Esophagus squamous epithelium (tissue), 5 donors: ENCODE measurements at regions not wholly inside any gene's neighbourhood (a gene's known extent, or its start where the extent isn't known, plus 50 kb on each side); places are given as distances from the start of the nearest gene placed in this dataset.
A peak's percentile ranks its signal among the peaks of the same experiment; 100 is the strongest.

Experiments
- DNase-seq: peaks from one replicate; lab custom pipeline; 2025; lab: John Stamatoyannopoulos, UW
- H3K27ac ChIP-seq, 4 donors: fragments of 200-600 bp; sonication (generic); one replicate each; pipeline ENCODE4 v1.5.1; 2016 to 2019; ENCODE audit warnings: mild to moderate bottlenecking in 1 of 4
- H3K27me3 ChIP-seq, 4 donors: fragments of 200-600 bp; sonication (generic); 1 replicate in 3 of 4; 2 replicates in 1 of 4; pipeline versions ENCODE4 v1.5.1 to v1.6.0; 2017 to 2021; ENCODE audit warnings: antibody characterized with exemption in 1 of 4
- H3K36me3 ChIP-seq, 3 donors: fragments of 200-600 bp; sonication (generic); one replicate each; pipeline ENCODE4 v1.5.1; 2016 to 2019
- H3K4me1 ChIP-seq, 3 donors: fragments of 200-600 bp; sonication (generic); one replicate each; pipeline ENCODE4 v1.5.1; 2017 to 2019
- H3K4me3 ChIP-seq, 4 donors: fragments of 200-600 bp; sonication (generic); 1 replicate in 3 of 4; 2 replicates in 1 of 4; pipeline ENCODE4 v1.5.1; 2016 to 2019; ENCODE audit warnings: mild to moderate bottlenecking in 2 of 4, moderate library complexity in 1 of 4
- H3K9me3 ChIP-seq, 3 donors: fragments of 200-600 bp; sonication (generic); one replicate each; pipeline ENCODE4 v1.5.1; 2016 to 2019
- POLR2A ChIP-seq, 4 donors: fragments of 450-650 bp; IDR thresholded peaks; one replicate each; pipeline ENCODE4 v1.6.1; 2017; ENCODE audit warnings: antibody characterized with exemption in 4 of 4, mild to moderate bottlenecking in 4 of 4, moderate library complexity in 3 of 4
- WGBS, 2 donors: methylation state at CpG; one replicate each; pipeline ENCODE4 v1.1.5; 2018; 5-methylcytosine and 5-hydroxymethylcytosine counted together
- intact Hi-C: fragments of 100-400 bp; cut with DNase I; formaldehyde crosslinking; loops from one replicate; pipeline ENCODE4 v1.15.0; 2022
- TF ChIP-seq, protein P1 (sequence below), 6 experiments: fragments of 450-650 bp in 4 of 6; fragments of 200-600 bp in 2 of 6; sonication (generic) in 2 of 6; IDR thresholded peaks; one replicate each; pipeline ENCODE4 v1.5.1; 2016 to 2019; ENCODE audit warnings: antibody characterized with exemption in 6 of 6, mild to moderate bottlenecking in 4 of 6, moderate library complexity in 4 of 6
- donor health status: DM: yes; HTN: yes; CAD: no.

DNA sequence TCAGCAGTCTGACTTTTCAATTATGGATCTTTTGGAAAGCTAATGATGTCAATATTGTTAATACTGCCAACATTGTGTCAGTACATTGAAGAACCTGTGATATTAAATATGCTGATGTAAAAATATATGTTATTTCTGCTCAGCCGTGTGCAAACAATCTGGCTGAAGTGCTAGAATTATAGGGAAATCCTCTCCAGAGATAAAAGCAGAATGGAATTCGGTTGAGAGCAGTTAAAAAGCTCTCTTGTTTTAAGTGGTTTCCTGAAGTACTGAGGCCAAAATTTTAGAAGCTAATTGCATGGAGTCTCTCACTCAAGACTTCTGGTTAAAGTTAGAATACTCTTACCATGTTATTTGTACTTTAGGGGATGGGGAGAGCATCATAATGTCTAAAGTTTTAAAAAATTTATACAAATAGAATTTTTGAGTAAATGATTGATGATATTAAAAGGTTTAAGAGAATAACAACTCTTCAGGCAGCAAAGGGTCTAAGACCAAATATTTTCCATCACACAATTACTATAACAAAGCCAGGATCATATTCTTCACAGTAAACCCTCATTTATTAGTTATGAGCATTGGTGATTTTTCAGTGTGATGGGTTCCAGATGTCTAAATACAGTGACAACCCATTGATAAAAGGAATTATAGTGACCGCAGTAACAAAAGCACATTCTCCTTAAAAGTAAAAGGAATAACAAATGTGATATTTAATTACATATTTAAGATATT is 834.2 kb upstream of the CXADR start:
- Histone ChIP-seq H3K27ac (no peak overlapping the region), H3K36me3 (no peaks in the 10 kb centered on the region), H3K4me1 (peaks cover 0 to 9% (median 0%) of the 10 kb centered on the region in 3 donors), H3K4me3 (no peak overlapping the region), H3K9me3 (peaks cover 0 to 8% (median 0%) of the 10 kb centered on the region in 3 donors), H3K27me3 (no peaks in the 10 kb centered on the region)
- WGBS, 2 donors: 50 to 54% methylated on average over 3 of the region's 3 CpGs
- intact Hi-C loops: no loop called here
- TF ChIP-seq, protein P1, sequence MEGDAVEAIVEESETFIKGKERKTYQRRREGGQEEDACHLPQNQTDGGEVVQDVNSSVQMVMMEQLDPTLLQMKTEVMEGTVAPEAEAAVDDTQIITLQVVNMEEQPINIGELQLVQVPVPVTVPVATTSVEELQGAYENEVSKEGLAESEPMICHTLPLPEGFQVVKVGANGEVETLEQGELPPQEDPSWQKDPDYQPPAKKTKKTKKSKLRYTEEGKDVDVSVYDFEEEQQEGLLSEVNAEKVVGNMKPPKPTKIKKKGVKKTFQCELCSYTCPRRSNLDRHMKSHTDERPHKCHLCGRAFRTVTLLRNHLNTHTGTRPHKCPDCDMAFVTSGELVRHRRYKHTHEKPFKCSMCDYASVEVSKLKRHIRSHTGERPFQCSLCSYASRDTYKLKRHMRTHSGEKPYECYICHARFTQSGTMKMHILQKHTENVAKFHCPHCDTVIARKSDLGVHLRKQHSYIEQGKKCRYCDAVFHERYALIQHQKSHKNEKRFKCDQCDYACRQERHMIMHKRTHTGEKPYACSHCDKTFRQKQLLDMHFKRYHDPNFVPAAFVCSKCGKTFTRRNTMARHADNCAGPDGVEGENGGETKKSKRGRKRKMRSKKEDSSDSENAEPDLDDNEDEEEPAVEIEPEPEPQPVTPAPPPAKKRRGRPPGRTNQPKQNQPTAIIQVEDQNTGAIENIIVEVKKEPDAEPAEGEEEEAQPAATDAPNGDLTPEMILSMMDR (IDR thresholded peaks at IDR 0.05): no peak
- no peak for TF ChIP-seq POLR2A (IDR thresholded peaks at IDR 0.05)
- DNase-seq: no peak

DNA sequence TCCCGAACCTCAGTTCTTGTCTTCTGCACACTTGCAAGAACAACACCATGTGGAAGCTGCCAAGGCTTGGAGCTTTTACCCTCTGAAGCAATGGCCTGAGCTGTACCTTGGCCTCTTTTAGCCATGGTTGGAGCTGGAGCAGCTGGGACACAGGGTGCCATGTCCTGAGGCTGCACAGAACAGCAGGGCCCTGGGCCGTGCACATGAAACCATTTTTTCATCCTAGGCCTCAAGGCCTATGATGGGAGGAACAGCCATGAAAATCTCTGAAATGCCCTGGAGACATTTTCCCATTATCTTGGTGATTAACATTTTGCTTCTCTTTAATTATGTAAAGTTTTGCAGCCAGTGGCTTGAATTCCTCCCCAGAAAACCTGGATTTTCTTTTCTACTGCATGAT is 817.8 kb upstream of the CXADR start:
- Histone ChIP-seq H3K27me3 (no peaks in the 10 kb centered on the region), H3K36me3 (no peaks in the 10 kb centered on the region), H3K9me3 (peaks cover 0 to 12% (median 9%) of the 10 kb centered on the region in 3 donors), H3K27ac (no peak overlapping the region), H3K4me1 (peaks cover 0 to 10% (median 0%) of the 10 kb centered on the region in 3 donors), H3K4me3 (no peak overlapping the region)
- no peak for DNase-seq
- TF ChIP-seq, protein P1 (IDR thresholded peaks at IDR 0.05): no peak
- no peak for TF ChIP-seq POLR2A (IDR thresholded peaks at IDR 0.05)
- intact Hi-C loops: no loop called here
- WGBS, 2 donors: 100% methylated on average over 1 to 2 of the region's 2 CpGs

DNA sequence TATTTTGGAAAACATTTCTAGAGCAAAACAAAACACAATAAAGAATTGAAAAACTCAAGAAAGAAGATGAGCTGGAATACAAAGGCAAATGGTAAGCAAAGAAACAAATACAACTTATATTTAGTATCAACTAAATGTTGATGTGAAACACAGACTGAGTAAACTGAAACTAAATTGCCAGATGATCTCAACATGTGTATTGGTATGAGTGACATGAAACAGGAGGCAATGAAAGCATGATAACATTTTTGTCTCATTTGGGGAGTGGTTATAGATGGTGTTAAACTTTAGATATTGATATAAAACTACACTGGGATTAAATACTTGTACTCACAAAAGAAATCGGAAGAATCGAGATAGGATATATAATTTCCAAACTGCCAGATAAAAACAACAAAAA is 805.6 kb upstream of the CXADR start:
- TF ChIP-seq, protein P1 (IDR thresholded peaks at IDR 0.05): no peak
- TF ChIP-seq POLR2A (IDR thresholded peaks at IDR 0.05): no peak
- WGBS, 2 donors: 80 to 87% methylated on average over 2 of the region's 2 CpGs
- intact Hi-C loops: no loop called here

DNA sequence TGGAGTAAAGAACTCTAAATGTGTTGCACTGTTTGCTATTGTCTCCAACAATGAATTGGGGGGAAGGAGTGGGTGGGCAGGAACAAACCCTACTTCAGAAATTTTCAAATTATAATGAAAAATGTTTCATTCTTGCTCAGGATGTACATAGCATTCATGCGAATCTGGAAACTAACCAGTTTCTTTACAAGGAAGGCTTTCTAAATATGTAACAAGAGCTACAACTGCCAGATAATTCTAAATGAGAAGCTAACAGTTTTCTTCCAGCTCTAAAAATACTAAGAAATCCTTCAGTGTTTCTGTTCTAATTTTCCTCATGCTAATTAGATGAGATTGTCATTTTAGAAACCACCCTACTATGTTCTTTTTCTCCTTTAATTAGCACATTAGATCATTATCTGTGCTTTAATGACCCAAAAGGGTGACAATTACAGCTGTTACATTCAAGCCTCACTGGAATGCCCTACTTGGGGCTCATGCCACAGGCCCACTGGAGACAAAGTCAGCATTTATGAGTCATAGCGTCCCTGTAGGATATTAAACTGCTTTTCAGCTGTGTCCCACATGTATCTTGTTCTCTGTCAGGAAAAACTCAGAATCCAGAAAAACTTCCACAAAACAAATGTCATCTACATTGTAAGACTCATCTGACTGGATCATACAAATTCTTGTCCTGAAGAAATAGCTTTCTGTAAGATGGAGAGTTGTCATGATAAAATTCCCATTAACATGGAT is 804.6 kb upstream of the CXADR start:
- DNase-seq: no peak
- 48% methylated on average over 2 of the region's 2 CpGs for WGBS, 2 donors
- peak overlapping the region in 2 of 4 donors; percentile 26 to 45 for H3K27ac ChIP-seq

More for the DNA sequence above, 805.6 kb upstream of the CXADR start:
- Histone ChIP-seq H3K36me3 (no peaks in the 10 kb centered on the region), H3K4me3 (no peak overlapping the region), H3K27ac (no peak overlapping the region), H3K27me3 (no peaks in the 10 kb centered on the region), H3K9me3 (no peaks in the 10 kb centered on the region), H3K4me1 (peaks cover 0 to 8% (median 0%) of the 10 kb centered on the region in 3 donors)
- DNase-seq: no peak

More for the DNA sequence above, 804.6 kb upstream of the CXADR start:
- Histone ChIP-seq H3K27me3 (no peaks in the 10 kb centered on the region), H3K4me3 (no peak overlapping the region), H3K4me1 (peaks cover 0 to 11% (median 0%) of the 10 kb centered on the region in 3 donors), H3K36me3 (no peaks in the 10 kb centered on the region), H3K9me3 (no peaks in the 10 kb centered on the region)
- TF ChIP-seq, protein P1 (IDR thresholded peaks at IDR 0.05): no peak
- TF ChIP-seq POLR2A (IDR thresholded peaks at IDR 0.05): no peak
- intact Hi-C loops: no loop called here
